ENCODE measurements at regions not wholly inside any gene's neighbourhood (a gene's known extent, or its start where the extent isn't known, plus 50 kb on each side); places are given as distances from the start of the nearest gene placed in this dataset.

DNA sequence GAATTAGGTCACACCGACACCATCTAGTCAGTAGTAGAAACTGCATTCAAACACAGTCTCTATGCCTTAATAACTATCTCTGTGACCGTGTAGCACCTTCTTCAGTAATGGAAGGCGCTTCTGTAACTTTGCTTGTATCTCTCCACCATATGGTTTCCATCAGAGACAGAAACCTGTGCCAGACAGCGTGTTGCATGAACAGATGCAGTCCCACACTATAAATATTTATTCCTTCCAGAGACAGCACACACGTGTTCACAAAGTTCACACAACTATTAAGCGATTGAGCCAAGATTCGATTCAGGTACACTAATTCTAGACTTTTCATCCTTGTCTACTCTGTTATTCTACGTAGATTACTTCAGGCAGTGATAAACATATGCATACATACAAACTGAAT is 873.9 kb upstream of the MBL2 start:
- no peak for TF ChIP-seq POLR2A (IDR thresholded peaks at IDR 0.05)
- TF ChIP-seq, protein P1, sequence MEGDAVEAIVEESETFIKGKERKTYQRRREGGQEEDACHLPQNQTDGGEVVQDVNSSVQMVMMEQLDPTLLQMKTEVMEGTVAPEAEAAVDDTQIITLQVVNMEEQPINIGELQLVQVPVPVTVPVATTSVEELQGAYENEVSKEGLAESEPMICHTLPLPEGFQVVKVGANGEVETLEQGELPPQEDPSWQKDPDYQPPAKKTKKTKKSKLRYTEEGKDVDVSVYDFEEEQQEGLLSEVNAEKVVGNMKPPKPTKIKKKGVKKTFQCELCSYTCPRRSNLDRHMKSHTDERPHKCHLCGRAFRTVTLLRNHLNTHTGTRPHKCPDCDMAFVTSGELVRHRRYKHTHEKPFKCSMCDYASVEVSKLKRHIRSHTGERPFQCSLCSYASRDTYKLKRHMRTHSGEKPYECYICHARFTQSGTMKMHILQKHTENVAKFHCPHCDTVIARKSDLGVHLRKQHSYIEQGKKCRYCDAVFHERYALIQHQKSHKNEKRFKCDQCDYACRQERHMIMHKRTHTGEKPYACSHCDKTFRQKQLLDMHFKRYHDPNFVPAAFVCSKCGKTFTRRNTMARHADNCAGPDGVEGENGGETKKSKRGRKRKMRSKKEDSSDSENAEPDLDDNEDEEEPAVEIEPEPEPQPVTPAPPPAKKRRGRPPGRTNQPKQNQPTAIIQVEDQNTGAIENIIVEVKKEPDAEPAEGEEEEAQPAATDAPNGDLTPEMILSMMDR (IDR thresholded peaks at IDR 0.05), result no peak
- no peaks in the 10 kb centered on the region for H3K27me3 ChIP-seq
- 54 to 68% (median 59%) methylated on average over 8 of the region's 8 CpGs for WGBS, 4 donors
- H3K27ac ChIP-seq, result no peak overlapping the region
- DNase-seq, result no peak
- H3K4me1 ChIP-seq, result no peaks in the 10 kb centered on the region
- no peaks in the 10 kb centered on the region for H3K36me3 ChIP-seq
- ATAC-seq, result no peak
- intact Hi-C loops (cut with DNase I), result no loop called here
- peaks cover 0 to 3% (median 0%) of the 10 kb centered on the region in 12 donors for H3K9me3 ChIP-seq
- no peak overlapping the region for H3K4me3 ChIP-seq

DNA sequence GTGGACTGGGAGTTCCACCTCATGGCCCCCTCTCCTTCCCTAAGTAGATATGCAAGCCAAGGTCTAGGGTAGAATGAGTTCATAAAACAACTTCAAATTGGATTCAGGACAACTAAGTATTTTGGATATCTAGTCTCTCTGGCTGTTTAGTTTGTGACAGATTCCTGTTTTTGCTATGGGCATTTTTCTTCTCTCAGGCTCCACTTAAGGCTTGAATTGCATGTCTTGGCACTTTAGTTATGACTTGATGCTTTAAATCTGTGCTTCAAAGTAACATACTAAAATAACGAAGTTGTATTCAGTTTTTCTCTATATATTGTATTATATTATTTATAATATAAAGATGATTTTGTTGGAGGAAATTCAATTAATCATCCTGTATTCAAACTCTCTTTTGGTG is 873.4 kb upstream of the MBL2 start:
- no peaks in the 10 kb centered on the region for H3K27me3 ChIP-seq
- no peak overlapping the region for H3K27ac ChIP-seq
- H3K9me3 ChIP-seq, result peaks cover 0 to 3% (median 0%) of the 10 kb centered on the region in 12 donors
- TF ChIP-seq, protein P1 (IDR thresholded peaks at IDR 0.05), result no peak
- TF ChIP-seq POLR2A (IDR thresholded peaks at IDR 0.05), result no peak
- intact Hi-C loops (cut with DNase I), result no loop called here
- H3K4me1 ChIP-seq, result no peaks in the 10 kb centered on the region
- no peak overlapping the region for H3K4me3 ChIP-seq
- WGBS, 4 donors, result 88 to 93% (median 91%) methylated on average over 1 of the region's 1 CpG
- no peaks in the 10 kb centered on the region for H3K36me3 ChIP-seq
- DNase-seq, result no peak
- ATAC-seq, result no peak

DNA sequence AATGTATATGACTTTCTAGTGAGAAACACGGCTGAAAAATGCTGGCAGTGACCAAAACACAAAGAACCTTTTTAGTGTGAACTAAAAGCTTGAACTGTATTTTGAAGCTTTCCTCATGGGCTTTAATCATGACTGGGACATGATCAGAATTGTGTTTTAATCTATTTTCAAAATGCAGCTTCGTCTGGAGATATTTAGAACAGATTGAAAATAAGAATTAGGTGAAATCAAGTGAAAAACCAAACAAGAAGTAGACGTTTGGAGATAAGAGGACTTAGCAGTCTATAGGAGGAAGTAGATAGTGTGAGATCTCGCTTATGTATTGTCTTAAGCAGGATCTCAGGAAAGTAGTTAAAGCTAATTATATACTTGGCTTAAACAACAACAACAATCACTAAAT is 865.4 kb upstream of the MBL2 start:
- Histone ChIP-seq H3K9me3 (no peaks in the 10 kb centered on the region), H3K4me3 (no peak overlapping the region), H3K4me1 (no peaks in the 10 kb centered on the region), H3K27me3 (no peaks in the 10 kb centered on the region), H3K27ac (no peak overlapping the region), H3K36me3 (no peaks in the 10 kb centered on the region)
- WGBS, 4 donors, result 40 to 50% (median 47%) methylated on average over 4 of the region's 4 CpGs
- ATAC-seq (no peak), DNase-seq (no peak)
- no peak for TF ChIP-seq POLR2A (IDR thresholded peaks at IDR 0.05)
- TF ChIP-seq, protein P1 (IDR thresholded peaks at IDR 0.05), result no peak
- intact Hi-C loops (cut with DNase I), result no loop called here

DNA sequence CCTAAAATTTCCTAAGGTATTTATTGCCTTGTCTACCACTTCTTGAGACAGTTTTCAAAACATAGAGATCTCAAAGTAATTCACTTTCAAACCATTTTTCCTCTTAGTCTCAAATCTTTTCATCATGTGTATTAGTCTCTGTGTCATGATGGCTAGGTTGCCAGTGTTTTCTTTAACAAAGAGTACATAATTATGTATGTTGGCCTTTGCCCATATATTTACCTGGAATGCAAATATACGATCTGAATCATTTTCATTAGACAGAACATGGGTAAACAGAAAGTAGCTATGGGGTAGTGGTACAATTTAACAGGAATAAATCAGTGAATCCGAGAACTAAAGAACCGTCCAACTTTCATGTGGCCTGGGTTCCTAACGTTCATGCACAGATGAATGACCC is 852.1 kb upstream of the MBL2 start:
- Histone ChIP-seq H3K4me1 (no peaks in the 10 kb centered on the region), H3K9me3 (no peaks in the 10 kb centered on the region), H3K36me3 (no peaks in the 10 kb centered on the region), H3K4me3 (no peak overlapping the region), H3K27ac (no peak overlapping the region), H3K27me3 (no peaks in the 10 kb centered on the region)
- intact Hi-C loops (cut with DNase I), result no loop called here
- DNase-seq (no peak), ATAC-seq (no peak)
- TF ChIP-seq, protein P1 (IDR thresholded peaks at IDR 0.05), result no peak
- no peak for TF ChIP-seq POLR2A (IDR thresholded peaks at IDR 0.05)
- 71 to 85% (median 77%) methylated on average over 4 of the region's 4 CpGs for WGBS, 4 donors

Measured in heart left ventricle (tissue), 16 donors.